WTC11 (cell line): ENCODE measurements at regions not wholly inside any gene's neighbourhood (a gene's known extent, or its start where the extent isn't known, plus 50 kb on each side); places are given as distances from the start of the nearest gene placed in this dataset.
"Not testable (repeated sequence)": the region's sequence is repeated elsewhere in the genome, so short reads cannot be mapped to it uniquely, and the experiment has no call there.

ENCODE experiments used
- ATAC-seq: fragments of 200-7000 bp; cut with Tn5 transposase; 2 replicates; pipeline ENCODE4 v1.10.0; 2021; ENCODE audit warnings: mild to moderate bottlenecking, moderate library complexity
- CTCF ChIA-PET: fragments of 300-600 bp; sonication (Branson Sonifier 250); formaldehyde crosslinking; loops from one replicate; lab custom pipeline; 2021; ENCODE audit warnings: antibody characterized with exemption; lab: Charles Lee
- POLR2A ChIA-PET: fragments of 350-600 bp; sonication (Branson Sonifier 250); formaldehyde crosslinking; loops from one replicate; lab custom pipeline; 2021; ENCODE audit warnings: antibody characterized with exemption; lab: Charles Lee
- DNase-seq: peaks from one replicate; pipeline ENCODE4 v3.0.0; 2021; ENCODE audit warnings: low spot score
- H3K27ac Mint-ChIP-seq: 2 replicates; pipeline ENCODE4 v1.8.0; 2021; ENCODE audit warnings: mixed read lengths
- H3K27me3 Mint-ChIP-seq: 2 replicates; pipeline ENCODE4 v1.8.0; 2021; ENCODE audit warnings: low read depth, mild to moderate bottlenecking, moderate library complexity, mixed read lengths
- H3K36me3 Mint-ChIP-seq: 2 replicates; pipeline ENCODE4 v1.8.0; 2021; ENCODE audit warnings: mixed read lengths
- H3K4me1 Mint-ChIP-seq: 2 replicates; pipeline ENCODE4 v1.8.0; 2022; ENCODE audit warnings: mixed read lengths
- H3K4me3 Mint-ChIP-seq: 2 replicates; pipeline ENCODE4 v1.8.0; 2021; ENCODE audit warnings: mild to moderate bottlenecking, moderate library complexity, mixed read lengths
- H3K9me3 Mint-ChIP-seq: 2 replicates; pipeline ENCODE4 v1.8.0; 2021; ENCODE audit warnings: mixed read lengths
- CREM ChIP-seq: sonication (generic); formaldehyde crosslinking; IDR thresholded peaks from 2 replicates; pipeline ENCODE4 v1.8.1; 2022; ENCODE audit warnings: mild to moderate bottlenecking, missing genetic modification reagents, moderate library complexity
- EMX1 ChIP-seq: fragments of 250-450 bp; sonication (Bioruptor Pico); IDR thresholded peaks from 2 replicates; pipeline ENCODE4 v1.8.0; 2021; ENCODE audit warnings: mild to moderate bottlenecking
- FOXJ3 ChIP-seq: sonication (generic); formaldehyde crosslinking; IDR thresholded peaks from 2 replicates; pipeline ENCODE4 v1.9.0; 2021; ENCODE audit warnings: missing genetic modification reagents, mild to moderate bottlenecking, borderline replicate concordance
- HMGA2 ChIP-seq: fragments of 250-450 bp; sonication (Bioruptor Pico); IDR thresholded peaks from 2 replicates; pipeline ENCODE4 v1.4.0; 2021; ENCODE audit warnings: mild to moderate bottlenecking, moderate library complexity
- IRF2 ChIP-seq: sonication (generic); formaldehyde crosslinking; IDR thresholded peaks from 2 replicates; pipeline ENCODE4 v1.8.0; 2022; ENCODE audit warnings: low read depth, missing genetic modification reagents, borderline replicate concordance
- JUN ChIP-seq: sonication (generic); formaldehyde crosslinking; IDR thresholded peaks from 2 replicates; pipeline ENCODE4 v1.8.0; 2023; ENCODE audit warnings: mild to moderate bottlenecking, missing genetic modification reagents
- MXD4 ChIP-seq: fragments of 250-450 bp; sonication (Bioruptor Pico); IDR thresholded peaks from 2 replicates; pipeline ENCODE4 v1.8.0; 2021; ENCODE audit warnings: mild to moderate bottlenecking, moderate library complexity, borderline replicate concordance
- NR3C1 ChIP-seq: sonication (generic); formaldehyde crosslinking; conservative IDR thresholded peaks from 2 replicates; pipeline ENCODE4 v1.8.1; 2023; ENCODE audit warnings: low read depth, mild to moderate bottlenecking, missing genetic modification reagents
- PRRX2 ChIP-seq: fragments of 250-450 bp; sonication (Bioruptor Pico); IDR thresholded peaks from 2 replicates; pipeline ENCODE4 v1.8.0; 2021; ENCODE audit warnings: mild to moderate bottlenecking
- RELA ChIP-seq: sonication (generic); formaldehyde crosslinking; IDR thresholded peaks from 2 replicates; pipeline ENCODE4 v1.8.1; 2022; ENCODE audit warnings: missing genetic modification reagents, mild to moderate bottlenecking, borderline replicate concordance
- TEAD4 ChIP-seq: sonication (generic); formaldehyde crosslinking; IDR thresholded peaks from 2 replicates; pipeline ENCODE4 v1.8.0; 2022; ENCODE audit warnings: mild to moderate bottlenecking, missing genetic modification reagents
- ZBTB21 ChIP-seq: sonication (generic); formaldehyde crosslinking; IDR thresholded peaks from 2 replicates; pipeline ENCODE4 v1.8.1; 2023; ENCODE audit warnings: mild to moderate bottlenecking, missing genetic modification reagents, borderline replicate concordance
- ZNF138 ChIP-seq: sonication (generic); formaldehyde crosslinking; conservative IDR thresholded peaks from 2 replicates; pipeline ENCODE4 v1.8.1; 2022; ENCODE audit warnings: mild to moderate bottlenecking, moderate library complexity, missing genetic modification reagents
- ZNF263 ChIP-seq: sonication (generic); formaldehyde crosslinking; IDR thresholded peaks from 2 replicates; pipeline ENCODE4 v1.8.1; 2022; ENCODE audit warnings: low read depth, mild to moderate bottlenecking, moderate library complexity, missing genetic modification reagents
- TF ChIP-seq, protein P1 (sequence below): sonication (generic); formaldehyde crosslinking; IDR thresholded peaks from 2 replicates; pipeline ENCODE4 v1.8.0; 2023; ENCODE audit warnings: mild to moderate bottlenecking, missing genetic modification reagents
- TF ChIP-seq, protein P2 (sequence below): sonication (generic); formaldehyde crosslinking; conservative IDR thresholded peaks from 2 replicates; pipeline ENCODE4 v1.8.1; 2022; ENCODE audit warnings: mild to moderate bottlenecking, missing genetic modification reagents
- TF ChIP-seq, protein P3 (sequence below): sonication (generic); formaldehyde crosslinking; IDR thresholded peaks from 2 replicates; pipeline ENCODE4 v1.8.0; 2023; ENCODE audit warnings: missing genetic modification reagents
- TF ChIP-seq, protein P4 (sequence below): sonication (generic); formaldehyde crosslinking; IDR thresholded peaks from 2 replicates; pipeline ENCODE4 v1.8.1; 2023; ENCODE audit warnings: mild to moderate bottlenecking, missing genetic modification reagents
- TF ChIP-seq, protein P5 (sequence below): sonication (generic); formaldehyde crosslinking; conservative IDR thresholded peaks from 2 replicates; pipeline ENCODE4 v1.8.1; 2023; ENCODE audit warnings: mild to moderate bottlenecking, low read depth, missing genetic modification reagents, moderate library complexity
- TF ChIP-seq, protein P6 (sequence below): sonication (generic); formaldehyde crosslinking; IDR thresholded peaks from 2 replicates; pipeline ENCODE4 v1.8.1; 2022; ENCODE audit warnings: mild to moderate bottlenecking, missing genetic modification reagents, moderate library complexity, borderline replicate concordance
- TF ChIP-seq, protein P7 (sequence below): sonication (generic); formaldehyde crosslinking; IDR thresholded peaks from 2 replicates; pipeline ENCODE4 v1.8.0; 2022; ENCODE audit warnings: mild to moderate bottlenecking, missing genetic modification reagents

DNA sequence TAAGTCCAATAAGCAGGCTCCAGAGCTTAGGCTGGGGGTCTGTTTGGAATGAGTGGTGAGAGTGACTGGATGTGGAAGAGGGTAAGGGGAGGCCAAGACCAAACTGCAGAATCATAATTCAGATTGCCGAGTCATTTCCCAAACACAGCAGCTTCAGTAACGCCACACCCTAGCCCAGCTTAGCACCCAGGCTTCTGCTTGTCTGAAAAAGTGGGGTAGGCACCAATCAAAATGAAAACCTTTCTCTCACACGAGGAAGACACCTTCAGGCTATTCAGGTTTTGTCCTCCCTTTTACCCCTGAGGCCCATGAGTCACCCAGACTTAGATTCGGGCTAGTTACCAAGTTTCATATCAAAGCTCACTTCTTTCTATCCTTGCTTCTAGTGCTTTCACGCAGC is 306.1 kb downstream of the DAD1 start:
- POLR2A ChIA-PET, result no interaction called here
- TF ChIP-seq EMX1 (CRISPR knock-in tag) (no peak), IRF2 (CRISPR knock-in tag) (no peak)
- TF ChIP-seq, protein P1, sequence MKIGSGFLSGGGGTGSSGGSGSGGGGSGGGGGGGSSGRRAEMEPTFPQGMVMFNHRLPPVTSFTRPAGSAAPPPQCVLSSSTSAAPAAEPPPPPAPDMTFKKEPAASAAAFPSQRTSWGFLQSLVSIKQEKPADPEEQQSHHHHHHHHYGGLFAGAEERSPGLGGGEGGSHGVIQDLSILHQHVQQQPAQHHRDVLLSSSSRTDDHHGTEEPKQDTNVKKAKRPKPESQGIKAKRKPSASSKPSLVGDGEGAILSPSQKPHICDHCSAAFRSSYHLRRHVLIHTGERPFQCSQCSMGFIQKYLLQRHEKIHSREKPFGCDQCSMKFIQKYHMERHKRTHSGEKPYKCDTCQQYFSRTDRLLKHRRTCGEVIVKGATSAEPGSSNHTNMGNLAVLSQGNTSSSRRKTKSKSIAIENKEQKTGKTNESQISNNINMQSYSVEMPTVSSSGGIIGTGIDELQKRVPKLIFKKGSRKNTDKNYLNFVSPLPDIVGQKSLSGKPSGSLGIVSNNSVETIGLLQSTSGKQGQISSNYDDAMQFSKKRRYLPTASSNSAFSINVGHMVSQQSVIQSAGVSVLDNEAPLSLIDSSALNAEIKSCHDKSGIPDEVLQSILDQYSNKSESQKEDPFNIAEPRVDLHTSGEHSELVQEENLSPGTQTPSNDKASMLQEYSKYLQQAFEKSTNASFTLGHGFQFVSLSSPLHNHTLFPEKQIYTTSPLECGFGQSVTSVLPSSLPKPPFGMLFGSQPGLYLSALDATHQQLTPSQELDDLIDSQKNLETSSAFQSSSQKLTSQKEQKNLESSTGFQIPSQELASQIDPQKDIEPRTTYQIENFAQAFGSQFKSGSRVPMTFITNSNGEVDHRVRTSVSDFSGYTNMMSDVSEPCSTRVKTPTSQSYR, result no peak
- TF ChIP-seq, protein P2, sequence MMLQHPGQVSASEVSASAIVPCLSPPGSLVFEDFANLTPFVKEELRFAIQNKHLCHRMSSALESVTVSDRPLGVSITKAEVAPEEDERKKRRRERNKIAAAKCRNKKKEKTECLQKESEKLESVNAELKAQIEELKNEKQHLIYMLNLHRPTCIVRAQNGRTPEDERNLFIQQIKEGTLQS (CRISPR knock-in tag), result no peak
- TF ChIP-seq, protein P3, sequence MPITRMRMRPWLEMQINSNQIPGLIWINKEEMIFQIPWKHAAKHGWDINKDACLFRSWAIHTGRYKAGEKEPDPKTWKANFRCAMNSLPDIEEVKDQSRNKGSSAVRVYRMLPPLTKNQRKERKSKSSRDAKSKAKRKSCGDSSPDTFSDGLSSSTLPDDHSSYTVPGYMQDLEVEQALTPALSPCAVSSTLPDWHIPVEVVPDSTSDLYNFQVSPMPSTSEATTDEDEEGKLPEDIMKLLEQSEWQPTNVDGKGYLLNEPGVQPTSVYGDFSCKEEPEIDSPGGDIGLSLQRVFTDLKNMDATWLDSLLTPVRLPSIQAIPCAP (CRISPR knock-in tag), result no peak
- no peak overlapping the region for H3K27ac Mint-ChIP-seq
- no peak for DNase-seq
- CTCF ChIA-PET, result interaction anchor here (0.9 kb wide), 3 partner anchors 61 to 305 kb away, joined by 3 to 4 read pairs (median 3); no protein-coding TSS in a partner anchor
- no peaks in the 10 kb centered on the region for H3K27me3 Mint-ChIP-seq
- peaks cover 12% of the 10 kb centered on the region for H3K9me3 Mint-ChIP-seq
- no peak for ATAC-seq
- H3K4me1 Mint-ChIP-seq, result peaks cover 17% of the 10 kb centered on the region
- no peaks in the 10 kb centered on the region for H3K36me3 Mint-ChIP-seq
- H3K4me3 Mint-ChIP-seq, result no peak overlapping the region

DNA sequence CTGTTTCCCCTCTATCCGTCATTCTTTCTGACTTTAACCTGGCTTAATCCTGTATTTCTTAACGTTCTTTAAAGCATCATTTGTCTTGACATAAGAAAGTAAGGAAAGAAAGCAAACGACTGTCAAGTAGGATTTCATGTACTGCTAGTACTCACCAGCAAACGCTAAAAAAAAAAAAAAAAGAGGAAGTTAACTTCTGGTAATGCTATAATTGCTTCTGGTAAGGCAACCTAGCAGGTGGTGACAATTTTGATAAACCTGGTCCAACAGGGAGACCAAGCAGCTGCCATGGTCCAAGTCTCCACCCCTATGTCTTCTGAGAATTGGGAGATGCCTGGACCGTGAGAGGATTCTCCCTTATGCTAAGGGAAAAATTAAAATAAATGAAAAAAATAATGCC is 306.6 kb downstream of the DAD1 start:
- H3K27me3 Mint-ChIP-seq, result no peaks in the 10 kb centered on the region
- CTCF ChIA-PET, result interaction anchor here (0.9 kb wide), 3 partner anchors 61 to 304 kb away, joined by 3 to 4 read pairs (median 3); no protein-coding TSS in a partner anchor
- DNase-seq (no peak), ATAC-seq (no peak)
- H3K4me3 Mint-ChIP-seq, result no peak overlapping the region
- TF ChIP-seq, protein P4, sequence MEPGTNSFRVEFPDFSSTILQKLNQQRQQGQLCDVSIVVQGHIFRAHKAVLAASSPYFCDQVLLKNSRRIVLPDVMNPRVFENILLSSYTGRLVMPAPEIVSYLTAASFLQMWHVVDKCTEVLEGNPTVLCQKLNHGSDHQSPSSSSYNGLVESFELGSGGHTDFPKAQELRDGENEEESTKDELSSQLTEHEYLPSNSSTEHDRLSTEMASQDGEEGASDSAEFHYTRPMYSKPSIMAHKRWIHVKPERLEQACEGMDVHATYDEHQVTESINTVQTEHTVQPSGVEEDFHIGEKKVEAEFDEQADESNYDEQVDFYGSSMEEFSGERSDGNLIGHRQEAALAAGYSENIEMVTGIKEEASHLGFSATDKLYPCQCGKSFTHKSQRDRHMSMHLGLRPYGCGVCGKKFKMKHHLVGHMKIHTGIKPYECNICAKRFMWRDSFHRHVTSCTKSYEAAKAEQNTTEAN, result no peak
- no peak for TF ChIP-seq CREM (CRISPR knock-in tag)
- TF ChIP-seq PRRX2, result no peak
- TF ChIP-seq FOXJ3, result no peak
- TF ChIP-seq, protein P5, sequence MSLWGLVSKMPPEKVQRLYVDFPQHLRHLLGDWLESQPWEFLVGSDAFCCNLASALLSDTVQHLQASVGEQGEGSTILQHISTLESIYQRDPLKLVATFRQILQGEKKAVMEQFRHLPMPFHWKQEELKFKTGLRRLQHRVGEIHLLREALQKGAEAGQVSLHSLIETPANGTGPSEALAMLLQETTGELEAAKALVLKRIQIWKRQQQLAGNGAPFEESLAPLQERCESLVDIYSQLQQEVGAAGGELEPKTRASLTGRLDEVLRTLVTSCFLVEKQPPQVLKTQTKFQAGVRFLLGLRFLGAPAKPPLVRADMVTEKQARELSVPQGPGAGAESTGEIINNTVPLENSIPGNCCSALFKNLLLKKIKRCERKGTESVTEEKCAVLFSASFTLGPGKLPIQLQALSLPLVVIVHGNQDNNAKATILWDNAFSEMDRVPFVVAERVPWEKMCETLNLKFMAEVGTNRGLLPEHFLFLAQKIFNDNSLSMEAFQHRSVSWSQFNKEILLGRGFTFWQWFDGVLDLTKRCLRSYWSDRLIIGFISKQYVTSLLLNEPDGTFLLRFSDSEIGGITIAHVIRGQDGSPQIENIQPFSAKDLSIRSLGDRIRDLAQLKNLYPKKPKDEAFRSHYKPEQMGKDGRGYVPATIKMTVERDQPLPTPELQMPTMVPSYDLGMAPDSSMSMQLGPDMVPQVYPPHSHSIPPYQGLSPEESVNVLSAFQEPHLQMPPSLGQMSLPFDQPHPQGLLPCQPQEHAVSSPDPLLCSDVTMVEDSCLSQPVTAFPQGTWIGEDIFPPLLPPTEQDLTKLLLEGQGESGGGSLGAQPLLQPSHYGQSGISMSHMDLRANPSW, result no peak
- TF ChIP-seq, protein P6, sequence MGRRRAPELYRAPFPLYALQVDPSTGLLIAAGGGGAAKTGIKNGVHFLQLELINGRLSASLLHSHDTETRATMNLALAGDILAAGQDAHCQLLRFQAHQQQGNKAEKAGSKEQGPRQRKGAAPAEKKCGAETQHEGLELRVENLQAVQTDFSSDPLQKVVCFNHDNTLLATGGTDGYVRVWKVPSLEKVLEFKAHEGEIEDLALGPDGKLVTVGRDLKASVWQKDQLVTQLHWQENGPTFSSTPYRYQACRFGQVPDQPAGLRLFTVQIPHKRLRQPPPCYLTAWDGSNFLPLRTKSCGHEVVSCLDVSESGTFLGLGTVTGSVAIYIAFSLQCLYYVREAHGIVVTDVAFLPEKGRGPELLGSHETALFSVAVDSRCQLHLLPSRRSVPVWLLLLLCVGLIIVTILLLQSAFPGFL, result no peak
- no peak for TF ChIP-seq ZNF263 (CRISPR knock-in tag)
- TF ChIP-seq ZBTB21 (CRISPR knock-in tag), result no peak
- TF ChIP-seq IRF2 (CRISPR knock-in tag), result no peak
- TF ChIP-seq EMX1 (CRISPR knock-in tag), result no peak
- TF ChIP-seq, protein P7, sequence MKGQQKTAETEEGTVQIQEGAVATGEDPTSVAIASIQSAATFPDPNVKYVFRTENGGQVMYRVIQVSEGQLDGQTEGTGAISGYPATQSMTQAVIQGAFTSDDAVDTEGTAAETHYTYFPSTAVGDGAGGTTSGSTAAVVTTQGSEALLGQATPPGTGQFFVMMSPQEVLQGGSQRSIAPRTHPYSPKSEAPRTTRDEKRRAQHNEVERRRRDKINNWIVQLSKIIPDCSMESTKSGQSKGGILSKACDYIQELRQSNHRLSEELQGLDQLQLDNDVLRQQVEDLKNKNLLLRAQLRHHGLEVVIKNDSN, result no peak
- no peak for TF ChIP-seq RELA (CRISPR knock-in tag)
- TF ChIP-seq HMGA2 (CRISPR knock-in tag), result no peak
- TF ChIP-seq ZNF138 (CRISPR knock-in tag), result no peak
- no peak for TF ChIP-seq TEAD4 (CRISPR knock-in tag)
- TF ChIP-seq MXD4 (CRISPR knock-in tag), result no peak
- no peak for TF ChIP-seq NR3C1
- TF ChIP-seq, protein P2 (CRISPR knock-in tag), result no peak
- TF ChIP-seq, protein P3 (CRISPR knock-in tag), result no peak
- no peak for TF ChIP-seq JUN (CRISPR knock-in tag)
- POLR2A ChIA-PET, result no interaction called here
- H3K9me3 Mint-ChIP-seq, result peaks cover 12% of the 10 kb centered on the region
- no peaks in the 10 kb centered on the region for H3K36me3 Mint-ChIP-seq
- H3K4me1 Mint-ChIP-seq, result peaks cover 17% of the 10 kb centered on the region
- no peak overlapping the region for H3K27ac Mint-ChIP-seq

DNA sequence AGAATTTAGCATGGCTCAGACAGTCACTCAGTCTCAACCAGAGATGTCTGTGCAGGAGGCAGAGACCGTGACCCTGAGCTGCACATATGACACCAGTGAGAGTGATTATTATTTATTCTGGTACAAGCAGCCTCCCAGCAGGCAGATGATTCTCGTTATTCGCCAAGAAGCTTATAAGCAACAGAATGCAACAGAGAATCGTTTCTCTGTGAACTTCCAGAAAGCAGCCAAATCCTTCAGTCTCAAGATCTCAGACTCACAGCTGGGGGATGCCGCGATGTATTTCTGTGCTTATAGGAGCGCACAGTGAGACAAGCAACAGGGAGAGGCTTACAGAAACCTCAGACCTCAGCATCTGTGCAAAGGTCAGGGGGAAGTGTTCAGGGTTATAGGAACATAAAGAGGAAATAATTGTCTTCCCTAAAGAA is 307.6 kb downstream of the DAD1 start:
- H3K36me3 Mint-ChIP-seq, POLR2A ChIA-PET: not testable (repeated sequence)
- CTCF ChIA-PET, result interaction anchor here (0.6 to 5.2 kb wide), 5 partner anchors 10 to 174 kb away, joined by 4 to 20 read pairs (median 8); no protein-coding TSS in a partner anchor

More for the DNA sequence above, 307.6 kb downstream of the DAD1 start:
- not testable (repeated sequence) for ATAC-seq, DNase-seq, H3K27ac Mint-ChIP-seq, H3K27me3 Mint-ChIP-seq, H3K4me3 Mint-ChIP-seq
- peaks cover 11% of the 10 kb centered on the region for H3K9me3 Mint-ChIP-seq
- H3K4me1 Mint-ChIP-seq, result peaks cover 17% of the 10 kb centered on the region
